Islet precursor cell (in vitro differentiated cells): ENCODE measurements at regions not wholly inside any gene's neighbourhood (a gene's known extent, or its start where the extent isn't known, plus 50 kb on each side); places are given as distances from the start of the nearest gene placed in this dataset.

Experiments
- DNase-seq: peaks from one replicate; pipeline ENCODE4 v3.0.0-alpha.2; 2018

- DNase-seq: no peak
These were observed 409.6 kb downstream of the GUCY1A2 start for GRCh38 chr11:106608677-106609076.

- DNase-seq: no peak
These were observed 404.0 kb downstream of the GUCY1A2 start for GRCh38 chr11:106614262-106614661.

GRCh38 chr11:106619320-106619990 lies 398.8 kb downstream of the GUCY1A2 start:
- DNase-seq: no peak

GRCh38 chr11:106621484-106621883 lies 396.8 kb downstream of the GUCY1A2 start:
- no peak for DNase-seq
